Stimulated activated CD4-positive, alpha-beta T cell treated with anti-CD3 and anti-CD28 coated beads, TNF-alpha, amount 100 ng/mL, for 1 hour (primary cell): ENCODE measurements at regions not wholly inside any gene's neighbourhood (a gene's known extent, or its start where the extent isn't known, plus 50 kb on each side); places are given as distances from the start of the nearest gene placed in this dataset.
"Not testable (repeated sequence)": the region's sequence is repeated elsewhere in the genome, so short reads cannot be mapped to it uniquely, and the experiment has no call there.

Experiments
- DNase-seq, 3 donors: peaks; one replicate each; pipeline ENCODE4 v3.0.0-alpha.2; 2020; ENCODE audit warnings: low read depth in 3 of 3, low spot score in 1 of 3

GRCh38 chr5:157961176-157961575, 102.2 kb upstream of the CLINT1 start:
- DNase-seq = no peak

- DNase-seq = no peak
Observed at GRCh38 chr5:157959370-157959769, 100.4 kb upstream of the CLINT1 start.

GRCh38 chr5:157956271-157956885, 97.4 kb upstream of the CLINT1 start:
- no peak for DNase-seq

GRCh38 chr5:157955541-157956172, 96.7 kb upstream of the CLINT1 start:
- DNase-seq = no peak

- no peak for DNase-seq
Observed at GRCh38 chr5:157952374-157952685, 93.4 kb upstream of the CLINT1 start.

- DNase-seq = no peak
Observed at GRCh38 chr5:157951673-157952373, 92.9 kb upstream of the CLINT1 start.

GRCh38 chr5:157949520-157949919, 90.6 kb upstream of the CLINT1 start:
- DNase-seq = no peak

- DNase-seq = peak; percentile 27 to 63 (median 43)
Observed at GRCh38 chr5:157948738-157949410, 89.9 kb upstream of the CLINT1 start.

GRCh38 chr5:157947156-157947555, 88.2 kb upstream of the CLINT1 start:
- DNase-seq = no peak

GRCh38 chr5:157945822-157946221, 86.9 kb upstream of the CLINT1 start:
- DNase-seq = not testable (repeated sequence)

- DNase-seq = no peak
Observed at GRCh38 chr5:157944938-157945337, 86.0 kb upstream of the CLINT1 start.

- no peak for DNase-seq
Observed at GRCh38 chr5:157944077-157944633, 85.2 kb upstream of the CLINT1 start.

- DNase-seq = no peak
Observed at GRCh38 chr5:157942595-157942994, 83.7 kb upstream of the CLINT1 start.

- DNase-seq = no peak
Observed at GRCh38 chr5:157941616-157942015, 82.7 kb upstream of the CLINT1 start.

- not testable (repeated sequence) for DNase-seq
Observed at GRCh38 chr5:157938101-157938500, 79.2 kb upstream of the CLINT1 start.

- not testable (repeated sequence) for DNase-seq
Observed at GRCh38 chr5:157936776-157937501, 78.0 kb upstream of the CLINT1 start.

GRCh38 chr5:157934600-157934999, 75.7 kb upstream of the CLINT1 start:
- DNase-seq = no peak

- no peak for DNase-seq
Observed at GRCh38 chr5:157933005-157933404, 74.1 kb upstream of the CLINT1 start.

- no peak for DNase-seq
Observed at GRCh38 chr5:157930710-157931109, 71.8 kb upstream of the CLINT1 start.

- no peak for DNase-seq
Observed at GRCh38 chr5:157926977-157927376, 68.0 kb upstream of the CLINT1 start.
